GM12865 (cell line): ENCODE measurements at regions not wholly inside any gene's neighbourhood (a gene's known extent, or its start where the extent isn't known, plus 50 kb on each side); places are given as distances from the start of the nearest gene placed in this dataset.

ENCODE experiments used
- DNase-seq: peaks from one replicate; pipeline ENCODE4 v3.0.0; 2010; ENCODE audit warnings: low read depth
- H3K4me3 ChIP-seq: 2 replicates; pipeline ENCODE4 v1.5.1; 2011; ENCODE audit warnings: mild to moderate bottlenecking, low read depth, low read length, control low read depth
- CTCF ChIP-seq: IDR thresholded peaks from 2 replicates; pipeline ENCODE4 v1.5.1; 2011; ENCODE audit warnings: low read length, control low read depth, low read depth, inconsistent platforms; ENCODE audit not compliant: insufficient read depth; ENCODE audit errors: missing control alignments

GRCh38 chr12:97359021-97359690 lies 103.4 kb upstream of the RMST start:
- H3K4me3 ChIP-seq, result no peak overlapping the region
- no peak for DNase-seq
- no peak for TF ChIP-seq CTCF

DNA sequence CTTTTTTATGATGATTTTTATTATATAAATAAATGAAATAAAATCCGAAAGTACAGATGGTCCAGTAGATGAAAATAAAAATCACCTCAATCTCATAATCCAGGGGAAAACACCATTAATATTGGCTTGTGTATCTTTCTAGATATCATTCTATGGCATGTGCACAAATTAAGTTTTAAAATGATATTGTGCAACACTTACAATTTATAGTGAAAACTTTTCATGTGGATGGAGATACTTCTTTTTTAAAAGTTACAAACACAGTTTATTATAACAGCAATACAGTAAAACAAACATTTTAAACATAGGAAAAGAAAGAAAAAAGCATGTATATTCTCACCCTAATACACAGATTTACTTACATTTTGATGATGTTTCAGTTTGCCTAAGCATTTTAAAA lies 98.9 kb upstream of the RMST start:
- no peak for TF ChIP-seq CTCF
- H3K4me3 ChIP-seq, result no peak overlapping the region
- DNase-seq, result no peak

DNA sequence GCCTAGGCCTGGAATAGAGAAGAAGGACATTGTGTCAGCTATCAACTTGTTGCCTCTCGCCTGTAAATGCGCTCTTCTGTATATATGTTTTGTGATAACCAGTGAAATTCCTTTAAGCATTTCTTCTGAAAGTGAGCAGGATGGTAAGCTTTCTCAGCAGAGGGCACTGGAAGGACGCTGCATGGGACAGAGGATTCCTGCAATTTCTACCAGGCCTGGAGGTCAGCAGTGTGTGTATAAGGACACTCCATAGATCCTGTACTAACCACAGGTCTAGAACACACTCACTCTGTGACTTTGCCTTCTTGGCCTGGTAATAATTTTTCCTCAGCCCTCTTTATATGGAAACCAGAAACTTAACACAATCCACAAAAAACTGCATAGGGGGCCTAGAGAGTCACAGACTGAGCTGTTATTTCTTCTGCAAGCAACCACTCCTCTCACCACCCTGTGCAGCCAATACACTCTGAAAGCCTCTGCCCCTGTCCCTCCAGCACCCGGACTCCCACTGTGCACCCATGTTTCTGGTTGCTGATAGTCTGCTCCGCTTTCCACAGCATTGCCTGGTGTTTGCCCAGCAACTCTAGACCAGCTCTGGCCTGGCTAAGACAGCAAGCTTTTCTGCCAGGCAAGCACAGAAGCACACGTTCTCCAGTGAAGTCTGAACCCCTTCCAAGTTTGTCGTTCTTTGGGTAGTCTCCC lies 94.0 kb upstream of the RMST start:
- no peak for DNase-seq

DNA sequence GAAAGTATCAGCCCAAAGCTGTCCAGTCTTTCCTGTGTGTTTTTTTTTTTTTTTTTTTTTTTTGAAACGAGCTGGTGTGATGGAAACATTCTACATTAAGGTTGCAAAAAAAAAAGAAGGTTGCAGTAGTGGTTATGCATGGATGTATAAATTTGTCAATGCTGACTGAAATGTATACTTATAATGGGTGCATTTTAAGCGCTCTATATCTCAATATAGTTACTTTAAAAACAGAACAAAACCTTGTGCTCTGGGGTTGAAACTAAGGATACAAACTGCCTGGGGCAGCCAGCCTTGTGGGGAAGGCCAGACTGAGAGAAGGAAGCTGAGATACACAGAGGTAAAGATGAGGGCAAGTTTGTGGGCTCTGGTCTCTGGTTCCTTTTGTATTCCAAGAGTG lies 87.3 kb upstream of the RMST start:
- H3K4me3 ChIP-seq, result no peak overlapping the region
- no peak for TF ChIP-seq CTCF
- no peak for DNase-seq

More for the DNA sequence above, 94.0 kb upstream of the RMST start:
- no peak for TF ChIP-seq CTCF
- no peak overlapping the region for H3K4me3 ChIP-seq

DNA sequence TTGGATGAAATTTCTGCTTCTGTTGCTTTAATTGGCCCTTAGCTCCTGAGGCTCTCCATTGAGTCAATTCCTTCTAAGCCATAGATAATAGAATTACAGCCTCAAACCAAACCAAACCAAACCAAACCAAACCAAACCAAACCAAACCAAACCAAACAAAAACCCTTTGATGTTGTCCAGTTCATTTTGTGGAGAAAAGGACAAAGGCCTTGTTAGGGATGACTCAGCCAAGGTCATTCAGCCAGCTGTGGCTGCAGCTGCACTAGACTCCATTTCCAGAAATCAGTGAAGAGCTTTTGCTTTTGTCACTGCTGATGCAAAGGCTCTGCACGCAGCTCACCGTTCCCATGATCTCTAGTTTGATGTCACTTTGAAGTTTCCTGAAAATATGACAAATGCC lies 82.2 kb upstream of the RMST start:
- DNase-seq, result no peak

DNA sequence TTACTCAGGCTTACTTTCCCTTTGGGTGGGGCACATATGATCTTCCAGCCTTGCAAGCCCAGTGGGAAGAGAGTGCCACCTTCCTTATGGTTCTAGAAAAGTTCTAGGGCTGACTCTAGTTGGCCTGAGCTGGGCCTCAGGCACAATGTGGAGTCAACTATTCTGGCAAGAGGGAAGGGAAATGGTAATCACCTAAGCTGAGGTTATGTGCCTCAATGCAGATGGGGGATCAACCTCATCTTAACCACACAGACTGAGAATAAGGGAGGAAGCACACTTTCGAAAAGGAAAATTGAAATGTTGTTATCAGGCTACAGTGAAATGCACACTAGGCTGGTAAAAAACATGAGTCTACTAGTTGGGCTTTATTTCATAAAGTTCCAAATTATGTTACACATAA lies 77.5 kb upstream of the RMST start:
- no peak for TF ChIP-seq CTCF
- no peak for DNase-seq

More for the DNA sequence above, 82.2 kb upstream of the RMST start:
- no peak for TF ChIP-seq CTCF
- H3K4me3 ChIP-seq, result no peak overlapping the region

GRCh38 chr12:97386133-97386581 lies 76.4 kb upstream of the RMST start:
- TF ChIP-seq CTCF, result no peak
- no peak overlapping the region for H3K4me3 ChIP-seq
- no peak for DNase-seq

More for the DNA sequence above, 77.5 kb upstream of the RMST start:
- no peak overlapping the region for H3K4me3 ChIP-seq
